ENCODE measurements at regions not wholly inside any gene's neighbourhood (a gene's known extent, or its start where the extent isn't known, plus 50 kb on each side); places are given as distances from the start of the nearest gene placed in this dataset.

- Histone ChIP-seq H3K27ac (ENCODE audit: low read depth in 2 of 2, low read length in 2 of 2) (no peak overlapping the region), H3K9ac (ENCODE audit: low read length in 3 of 3) (no peak overlapping the region), H3K9me3 (ENCODE audit: control insufficient read depth in 2 of 3, insufficient read depth in 1 of 3, low read length in 3 of 3) (no peaks in the 10 kb centered on the region), H3K4me3 (ENCODE audit: low read length in 3 of 3) (no peak overlapping the region), H3K36me3 (ENCODE audit: control insufficient read depth in 2 of 3, insufficient read depth in 3 of 3, low read length in 3 of 3) (no peaks in the 10 kb centered on the region), H3K27me3 (ENCODE audit: control insufficient read depth, insufficient read depth, low read length) (no peaks in the 10 kb centered on the region), H3K4me1 (ENCODE audit: control insufficient read depth in 2 of 3, insufficient read depth in 2 of 3, low read depth in 1 of 3, low read length in 3 of 3) (no peaks in the 10 kb centered on the region)
- TF ChIP-seq, protein P1, sequence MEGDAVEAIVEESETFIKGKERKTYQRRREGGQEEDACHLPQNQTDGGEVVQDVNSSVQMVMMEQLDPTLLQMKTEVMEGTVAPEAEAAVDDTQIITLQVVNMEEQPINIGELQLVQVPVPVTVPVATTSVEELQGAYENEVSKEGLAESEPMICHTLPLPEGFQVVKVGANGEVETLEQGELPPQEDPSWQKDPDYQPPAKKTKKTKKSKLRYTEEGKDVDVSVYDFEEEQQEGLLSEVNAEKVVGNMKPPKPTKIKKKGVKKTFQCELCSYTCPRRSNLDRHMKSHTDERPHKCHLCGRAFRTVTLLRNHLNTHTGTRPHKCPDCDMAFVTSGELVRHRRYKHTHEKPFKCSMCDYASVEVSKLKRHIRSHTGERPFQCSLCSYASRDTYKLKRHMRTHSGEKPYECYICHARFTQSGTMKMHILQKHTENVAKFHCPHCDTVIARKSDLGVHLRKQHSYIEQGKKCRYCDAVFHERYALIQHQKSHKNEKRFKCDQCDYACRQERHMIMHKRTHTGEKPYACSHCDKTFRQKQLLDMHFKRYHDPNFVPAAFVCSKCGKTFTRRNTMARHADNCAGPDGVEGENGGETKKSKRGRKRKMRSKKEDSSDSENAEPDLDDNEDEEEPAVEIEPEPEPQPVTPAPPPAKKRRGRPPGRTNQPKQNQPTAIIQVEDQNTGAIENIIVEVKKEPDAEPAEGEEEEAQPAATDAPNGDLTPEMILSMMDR (IDR thresholded peaks at IDR 0.05; ENCODE audit: borderline replicate concordance, extremely low read depth, insufficient read depth) = no peak
- intact Hi-C loops (cut with DNase I) = no loop called here
- DNase-seq = no peak
- FAIRE-seq = no peak
Observed at GRCh38 chr1:208607616-208608015, 363.4 kb upstream of the PLXNA2 start.

GRCh38 chr1:208614610-208615009 is 370.4 kb upstream of the PLXNA2 start:
- H3K4me1 ChIP-seq (ENCODE audit: control insufficient read depth in 2 of 3, insufficient read depth in 2 of 3, low read depth in 1 of 3, low read length in 3 of 3) = no peaks in the 10 kb centered on the region
- no peak overlapping the region for H3K27ac ChIP-seq (ENCODE audit: low read depth in 2 of 2, low read length in 2 of 2)
- FAIRE-seq (no peak), DNase-seq (no peak)
- no peak overlapping the region for H3K9ac ChIP-seq (ENCODE audit: low read length in 3 of 3)
- no peaks in the 10 kb centered on the region for H3K27me3 ChIP-seq (ENCODE audit: control insufficient read depth, insufficient read depth, low read length)
- TF ChIP-seq, protein P1 (IDR thresholded peaks at IDR 0.05; ENCODE audit: borderline replicate concordance, extremely low read depth, insufficient read depth) = no peak
- H3K9me3 ChIP-seq (ENCODE audit: control insufficient read depth in 2 of 3, insufficient read depth in 1 of 3, low read length in 3 of 3) = peaks cover 0 to 4% (median 2%) of the 10 kb centered on the region in 3 donors
- H3K4me3 ChIP-seq (ENCODE audit: low read length in 3 of 3) = no peak overlapping the region
- H3K36me3 ChIP-seq (ENCODE audit: control insufficient read depth in 2 of 3, insufficient read depth in 3 of 3, low read length in 3 of 3) = no peaks in the 10 kb centered on the region
- intact Hi-C loops (cut with DNase I) = no loop called here

DNA sequence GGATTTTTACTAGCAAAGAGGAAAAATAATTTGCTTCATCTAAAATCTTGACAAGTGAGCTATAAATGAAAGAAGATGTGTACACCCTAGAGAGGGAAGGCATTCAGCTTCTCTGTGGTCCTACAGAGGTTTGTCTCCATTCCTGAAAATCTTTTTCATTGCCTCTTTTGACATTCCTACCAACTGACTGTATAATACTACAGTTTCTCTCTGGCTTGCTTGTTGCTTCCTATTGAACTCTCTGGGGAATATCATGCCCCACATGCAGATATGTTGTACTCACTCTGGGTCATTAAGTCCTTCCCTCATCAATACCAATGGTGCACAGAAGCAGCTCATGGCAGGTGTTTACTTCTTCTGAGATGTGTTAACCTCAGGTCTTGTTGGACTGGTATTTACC is 371.2 kb upstream of the PLXNA2 start:
- TF ChIP-seq, protein P1 (IDR thresholded peaks at IDR 0.05; ENCODE audit: borderline replicate concordance, extremely low read depth, insufficient read depth) = no peak
- Histone ChIP-seq H3K9ac (ENCODE audit: low read length in 3 of 3) (no peak overlapping the region), H3K4me3 (ENCODE audit: low read length in 3 of 3) (no peak overlapping the region), H3K36me3 (ENCODE audit: control insufficient read depth in 2 of 3, insufficient read depth in 3 of 3, low read length in 3 of 3) (no peaks in the 10 kb centered on the region), H3K27ac (ENCODE audit: low read depth in 2 of 2, low read length in 2 of 2) (no peak overlapping the region), H3K9me3 (ENCODE audit: control insufficient read depth in 2 of 3, insufficient read depth in 1 of 3, low read length in 3 of 3) (peaks cover 0 to 4% (median 2%) of the 10 kb centered on the region in 3 donors), H3K4me1 (ENCODE audit: control insufficient read depth in 2 of 3, insufficient read depth in 2 of 3, low read depth in 1 of 3, low read length in 3 of 3) (no peaks in the 10 kb centered on the region), H3K27me3 (ENCODE audit: control insufficient read depth, insufficient read depth, low read length) (no peaks in the 10 kb centered on the region)
- FAIRE-seq (no peak), DNase-seq (no peak)
- intact Hi-C loops (cut with DNase I) = no loop called here

DNA sequence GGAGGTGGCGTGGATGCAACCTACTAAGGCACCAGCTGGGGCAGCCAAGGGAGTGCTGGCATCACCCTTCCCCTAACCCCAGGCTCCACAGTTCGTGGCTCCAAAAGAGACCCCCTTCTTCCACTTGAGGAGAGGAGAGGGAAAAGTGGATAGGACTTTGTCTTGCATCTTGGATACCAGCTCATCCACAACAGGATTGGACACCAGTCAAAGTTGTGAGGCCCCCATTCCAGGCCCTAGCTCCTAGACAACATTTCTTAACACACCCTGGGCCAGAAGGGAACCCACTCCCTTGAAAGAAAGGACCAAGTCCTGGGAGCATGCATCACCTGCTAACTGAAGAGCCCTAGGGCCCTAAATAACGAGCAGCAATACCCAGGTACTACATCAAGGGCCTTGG is 372.6 kb upstream of the PLXNA2 start:
- FAIRE-seq (no peak), DNase-seq (no peak)
- Histone ChIP-seq H3K9me3 (ENCODE audit: control insufficient read depth in 2 of 3, insufficient read depth in 1 of 3, low read length in 3 of 3) (peaks cover 0 to 12% (median 2%) of the 10 kb centered on the region in 3 donors), H3K36me3 (ENCODE audit: control insufficient read depth in 2 of 3, insufficient read depth in 3 of 3, low read length in 3 of 3) (no peaks in the 10 kb centered on the region), H3K4me1 (ENCODE audit: control insufficient read depth in 2 of 3, insufficient read depth in 2 of 3, low read depth in 1 of 3, low read length in 3 of 3) (no peaks in the 10 kb centered on the region), H3K9ac (ENCODE audit: low read length in 3 of 3) (no peak overlapping the region), H3K4me3 (ENCODE audit: low read length in 3 of 3) (no peak overlapping the region), H3K27ac (ENCODE audit: low read depth in 2 of 2, low read length in 2 of 2) (no peak overlapping the region), H3K27me3 (ENCODE audit: control insufficient read depth, insufficient read depth, low read length) (no peaks in the 10 kb centered on the region)
- TF ChIP-seq, protein P1 (IDR thresholded peaks at IDR 0.05; ENCODE audit: borderline replicate concordance, extremely low read depth, insufficient read depth) = no peak
- intact Hi-C loops (cut with DNase I) = no loop called here
